ENCODE measurements at regions not wholly inside any gene's neighbourhood (a gene's known extent, or its start where the extent isn't known, plus 50 kb on each side); places are given as distances from the start of the nearest gene placed in this dataset.

DNA sequence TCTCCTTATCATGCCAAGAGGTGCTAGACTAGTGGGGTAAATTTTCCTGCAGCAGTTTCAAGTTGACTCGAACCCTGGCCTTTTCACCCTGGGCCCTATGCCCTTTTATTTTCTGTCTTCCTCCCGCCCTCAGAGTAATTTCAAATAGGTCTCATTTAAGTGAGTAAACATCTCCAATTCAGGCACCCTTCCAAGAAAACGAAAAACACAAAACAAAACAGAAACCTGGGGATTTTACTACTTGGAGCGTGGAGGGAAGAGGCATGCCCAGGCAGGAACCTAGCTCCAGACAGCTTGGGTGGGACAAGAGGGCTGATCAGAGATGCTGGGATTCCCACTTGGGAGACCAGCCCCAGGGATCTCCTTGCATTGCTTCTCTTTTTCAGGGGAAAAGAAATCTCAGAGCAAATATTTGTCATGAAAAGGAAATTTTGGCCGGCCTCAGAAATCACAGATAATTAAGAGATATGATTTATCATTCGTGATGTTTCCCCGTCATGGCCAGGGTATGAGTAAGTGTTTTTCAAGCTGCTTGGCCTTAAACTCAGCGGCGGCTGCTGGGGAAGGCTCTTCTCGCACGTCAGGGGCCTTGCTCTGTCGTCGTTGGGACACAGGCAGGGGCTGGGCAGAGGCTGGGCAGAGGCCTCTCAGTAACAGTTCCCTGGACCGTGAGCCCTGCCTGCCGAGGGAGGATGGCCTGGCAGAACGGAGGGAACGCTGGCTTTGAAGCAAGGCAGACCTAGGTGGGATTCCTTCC is 248.6 kb upstream of the KLF4 start:
- peak overlapping the region; percentile 25 to 50 (median 34) for H3K27ac ChIP-seq
- H3K36me3 ChIP-seq = no peaks in the 10 kb centered on the region
- no peak for TF ChIP-seq POLR2A (IDR thresholded peaks at IDR 0.05)
- TF ChIP-seq, protein P1, sequence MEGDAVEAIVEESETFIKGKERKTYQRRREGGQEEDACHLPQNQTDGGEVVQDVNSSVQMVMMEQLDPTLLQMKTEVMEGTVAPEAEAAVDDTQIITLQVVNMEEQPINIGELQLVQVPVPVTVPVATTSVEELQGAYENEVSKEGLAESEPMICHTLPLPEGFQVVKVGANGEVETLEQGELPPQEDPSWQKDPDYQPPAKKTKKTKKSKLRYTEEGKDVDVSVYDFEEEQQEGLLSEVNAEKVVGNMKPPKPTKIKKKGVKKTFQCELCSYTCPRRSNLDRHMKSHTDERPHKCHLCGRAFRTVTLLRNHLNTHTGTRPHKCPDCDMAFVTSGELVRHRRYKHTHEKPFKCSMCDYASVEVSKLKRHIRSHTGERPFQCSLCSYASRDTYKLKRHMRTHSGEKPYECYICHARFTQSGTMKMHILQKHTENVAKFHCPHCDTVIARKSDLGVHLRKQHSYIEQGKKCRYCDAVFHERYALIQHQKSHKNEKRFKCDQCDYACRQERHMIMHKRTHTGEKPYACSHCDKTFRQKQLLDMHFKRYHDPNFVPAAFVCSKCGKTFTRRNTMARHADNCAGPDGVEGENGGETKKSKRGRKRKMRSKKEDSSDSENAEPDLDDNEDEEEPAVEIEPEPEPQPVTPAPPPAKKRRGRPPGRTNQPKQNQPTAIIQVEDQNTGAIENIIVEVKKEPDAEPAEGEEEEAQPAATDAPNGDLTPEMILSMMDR (IDR thresholded peaks at IDR 0.05) = no peak
- H3K4me3 ChIP-seq = no peak overlapping the region
- H3K9me3 ChIP-seq = no peaks in the 10 kb centered on the region
- peak in 2 of 3 donors; percentile 22 to 68 for DNase-seq
- no peaks in the 10 kb centered on the region for H3K27me3 ChIP-seq
- H3K4me1 ChIP-seq = peaks cover 0 to 20% (median 5%) of the 10 kb centered on the region in 4 donors

DNA sequence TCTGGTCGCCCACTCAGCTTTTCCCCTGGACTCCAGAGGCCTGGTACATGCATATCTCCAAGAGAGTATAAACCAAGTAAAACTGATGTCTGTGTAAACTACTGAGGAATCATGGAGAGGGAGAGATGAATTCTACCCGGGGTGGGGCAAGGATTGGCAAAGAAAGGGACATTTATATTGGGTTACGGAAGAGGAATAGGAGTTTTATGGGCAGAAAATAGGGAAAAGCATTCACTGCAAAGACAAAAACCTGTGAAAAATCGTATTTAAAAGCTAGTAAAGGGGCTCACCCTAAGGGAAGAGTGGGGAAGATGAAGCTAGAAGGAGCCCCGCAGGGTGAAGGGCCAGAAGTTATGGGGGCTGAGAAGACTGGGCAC is 248.0 kb upstream of the KLF4 start:
- Histone ChIP-seq H3K27me3 (no peaks in the 10 kb centered on the region), H3K36me3 (no peaks in the 10 kb centered on the region), H3K4me3 (no peak overlapping the region), H3K4me1 (peaks cover 0 to 26% (median 5%) of the 10 kb centered on the region in 4 donors), H3K27ac (peak overlapping the region in 2 of 4 donors; percentile 25 to 32), H3K9me3 (no peaks in the 10 kb centered on the region)
- TF ChIP-seq, protein P1 (IDR thresholded peaks at IDR 0.05) = no peak
- no peak for TF ChIP-seq POLR2A (IDR thresholded peaks at IDR 0.05)
- no peak for DNase-seq

DNA sequence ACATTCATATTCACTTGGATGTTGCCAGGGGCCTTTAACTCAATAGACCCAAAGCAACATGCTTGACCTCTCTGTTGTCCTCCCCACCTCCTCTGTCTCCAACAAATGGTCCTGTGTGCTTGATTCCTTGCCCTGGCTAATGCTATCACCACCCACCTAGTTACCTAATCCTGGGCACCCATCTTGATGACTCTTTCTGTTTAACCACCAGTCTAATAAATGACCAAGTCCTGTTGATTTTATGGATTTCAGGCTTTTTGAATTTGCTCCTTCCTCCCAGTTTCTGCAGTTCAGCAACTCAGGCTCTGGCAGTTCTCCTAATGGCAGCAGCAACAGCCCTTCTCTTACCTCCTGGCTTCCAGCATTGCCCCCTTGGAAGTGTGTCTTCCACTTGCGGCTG is 246.3 kb upstream of the KLF4 start:
- no peaks in the 10 kb centered on the region for H3K9me3 ChIP-seq
- no peak for TF ChIP-seq POLR2A (IDR thresholded peaks at IDR 0.05)
- TF ChIP-seq, protein P1 (IDR thresholded peaks at IDR 0.05) = no peak
- peaks cover 0 to 28% (median 5%) of the 10 kb centered on the region in 4 donors for H3K4me1 ChIP-seq
- no peak overlapping the region for H3K4me3 ChIP-seq
- no peak overlapping the region for H3K27ac ChIP-seq
- no peak for DNase-seq
- H3K27me3 ChIP-seq = no peaks in the 10 kb centered on the region
- no peaks in the 10 kb centered on the region for H3K36me3 ChIP-seq

DNA sequence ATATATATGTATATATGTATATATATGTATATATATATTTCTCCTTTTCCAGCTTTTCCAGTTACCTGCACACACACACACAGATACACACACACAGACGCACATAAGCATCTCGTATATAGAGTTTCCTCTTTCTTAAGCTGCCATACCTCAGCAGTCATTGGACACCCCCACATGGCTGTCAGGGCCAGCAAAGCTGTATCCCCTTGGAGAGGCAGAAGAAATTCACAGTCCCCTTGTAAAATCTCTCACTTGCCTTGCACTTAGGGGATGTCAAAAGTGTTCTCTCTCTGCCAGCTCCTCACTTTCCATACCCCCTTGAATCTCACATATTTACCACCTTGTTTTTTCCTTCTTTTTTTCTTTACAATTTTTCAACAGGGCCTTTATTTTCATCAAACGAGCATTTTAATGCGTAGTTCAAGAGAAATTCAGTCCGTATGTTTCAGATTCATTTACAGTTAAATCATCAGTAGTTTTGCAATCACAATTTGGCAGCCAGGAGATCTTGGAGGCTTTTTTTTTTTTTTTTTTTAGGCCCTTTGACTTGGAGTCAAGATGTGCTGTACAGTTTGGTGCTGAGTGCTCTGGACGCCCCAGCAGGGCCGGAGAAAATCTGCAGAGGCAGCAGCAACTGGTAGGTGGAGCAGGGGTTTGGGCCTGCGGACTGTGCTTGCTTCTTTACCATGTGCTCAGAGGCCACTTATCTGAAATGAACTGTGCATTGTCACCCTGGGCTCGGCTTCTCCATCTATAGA is 244.9 kb upstream of the KLF4 start:
- Histone ChIP-seq H3K27ac (peak overlapping the region; percentile 25 to 78 (median 44)), H3K4me1 (peaks cover 0 to 28% (median 5%) of the 10 kb centered on the region in 4 donors), H3K36me3 (no peaks in the 10 kb centered on the region), H3K4me3 (no peak overlapping the region), H3K9me3 (no peaks in the 10 kb centered on the region), H3K27me3 (no peaks in the 10 kb centered on the region)
- DNase-seq = no peak
- TF ChIP-seq, protein P1 (IDR thresholded peaks at IDR 0.05) = no peak
- no peak for TF ChIP-seq POLR2A (IDR thresholded peaks at IDR 0.05)

DNA sequence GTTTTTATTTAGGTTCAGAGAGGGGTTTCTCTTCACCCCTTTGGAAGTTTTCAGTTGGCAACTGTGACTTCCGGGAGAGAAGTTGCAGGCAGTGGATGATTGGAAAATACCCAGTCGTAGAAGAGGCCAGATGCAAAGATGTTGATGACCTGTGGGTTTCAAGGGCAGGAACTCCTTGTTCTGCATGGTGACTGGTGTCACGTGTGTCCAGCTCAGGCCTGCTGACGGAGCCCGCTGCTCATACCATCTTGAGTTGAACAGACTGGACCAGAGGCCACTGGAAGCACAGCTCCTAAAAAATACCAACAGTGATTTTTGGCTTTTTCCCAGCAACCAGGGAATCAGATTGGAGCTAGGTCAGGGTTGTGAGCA is 243.9 kb upstream of the KLF4 start:
- Histone ChIP-seq H3K4me3 (peak overlapping the region in 1 of 4 donors; percentile 10), H3K9me3 (no peaks in the 10 kb centered on the region), H3K27ac (peak overlapping the region; percentile 43 to 78 (median 58)), H3K36me3 (no peaks in the 10 kb centered on the region), H3K4me1 (peaks cover 0 to 25% (median 5%) of the 10 kb centered on the region in 4 donors), H3K27me3 (no peaks in the 10 kb centered on the region)
- DNase-seq = peak in 1 of 3 donors; percentile 74
- TF ChIP-seq, protein P1 (IDR thresholded peaks at IDR 0.05) = no peak
- TF ChIP-seq POLR2A (IDR thresholded peaks at IDR 0.05) = no peak
